Transverse colon (tissue), 4 donors: ENCODE measurements at regions not wholly inside any gene's neighbourhood (a gene's known extent, or its start where the extent isn't known, plus 50 kb on each side); places are given as distances from the start of the nearest gene placed in this dataset.

Experiments
- DNase-seq: peaks from one replicate; pipeline ENCODE4 v3.0.0-alpha.2; 2019
- H3K27ac ChIP-seq, 4 donors: fragments of 200-600 bp; sonication (generic); 2 replicates each; pipeline ENCODE4 v1.5.1; 2016 to 2018; ENCODE audit warnings: inconsistent platforms in 4 of 4
- H3K27me3 ChIP-seq: fragments of 200-600 bp; sonication (generic); 2 replicates; pipeline ENCODE4 v1.5.1; 2017; ENCODE audit warnings: inconsistent platforms
- H3K36me3 ChIP-seq, 4 donors: fragments of 200-600 bp; sonication (generic); 2 replicates each; pipeline ENCODE4 v1.5.1; 2017 to 2019; ENCODE audit warnings: inconsistent platforms in 4 of 4
- H3K4me1 ChIP-seq, 4 donors: fragments of 200-600 bp; sonication (generic); 2 replicates each; pipeline ENCODE4 v1.5.1; 2017 to 2020; ENCODE audit warnings: inconsistent platforms in 4 of 4
- H3K4me3 ChIP-seq, 4 donors: fragments of 200-600 bp; sonication (generic); 1 replicate in 1 of 4; 2 replicates in 3 of 4; pipeline versions ENCODE4 v1.5.1 to v1.6.1; 2017 to 2019; ENCODE audit warnings: inconsistent platforms in 4 of 4
- H3K9me3 ChIP-seq, 2 donors: fragments of 200-600 bp; sonication (generic); 2 replicates each; pipeline ENCODE4 v1.5.1; 2017 to 2019; ENCODE audit warnings: inconsistent platforms in 2 of 2
- CTCF ChIP-seq, 5 experiments: fragments of 200-600 bp in 3 of 5; fragments of 450-650 bp in 2 of 5; sonication (generic) in 3 of 5; IDR thresholded peaks; 1 replicate in 2 of 5; 2 replicates in 3 of 5; pipeline ENCODE4 v1.5.1; 2016 to 2017; ENCODE audit warnings: antibody characterized with exemption in 5 of 5, inconsistent platforms in 3 of 5, mild to moderate bottlenecking in 2 of 5, moderate library complexity in 1 of 5
- EP300 ChIP-seq: sonication (generic); formaldehyde crosslinking; IDR thresholded peaks from one replicate; pipeline ENCODE4 v1.6.1; 2017; ENCODE audit warnings: antibody characterized with exemption, low read depth
- POLR2A ChIP-seq: fragments of 450-650 bp; IDR thresholded peaks from one replicate; pipeline ENCODE4 v1.6.1; 2016; ENCODE audit warnings: antibody characterized with exemption, mild to moderate bottlenecking, moderate library complexity
- POLR2AphosphoS5 ChIP-seq, 3 donors: sonication (generic); formaldehyde crosslinking; IDR thresholded peaks; one replicate each; pipeline ENCODE4 v1.6.1; 2016; ENCODE audit warnings: antibody characterized with exemption in 3 of 3
- WGBS, 2 donors: methylation state at CpG; one replicate each; pipeline ENCODE4 v1.1.5; 2018; ENCODE audit warnings: low coverage in 1 of 2; 5-methylcytosine and 5-hydroxymethylcytosine counted together
- in situ Hi-C, 4 donors: fragments of 200-750 bp; cut with MboI; loops; one replicate each; pipeline versions ENCODE4 v1.15.0 to v1.15.1; 2017; ENCODE audit warnings: low sequenced_read_pairs in 3 of 4, low pct_ligation_motif_present in 1 of 4, low pct_unique_long_range_greater_than_20kb in 1 of 4
- intact Hi-C: fragments of 100-400 bp; cut with DNase I; formaldehyde crosslinking; loops from one replicate; pipeline ENCODE4 v1.15.1; 2023; ENCODE audit warnings: low total_unique reads

GRCh38 chr7:68258609-68259008, 1262.0 kb downstream of the TYW1 start:
- H3K4me1 ChIP-seq: no peaks in the 10 kb centered on the region
- no peak for TF ChIP-seq CTCF (IDR thresholded peaks at IDR 0.05)
- TF ChIP-seq EP300: no peak
- TF ChIP-seq POLR2A: no peak
- TF ChIP-seq POLR2AphosphoS5 (IDR thresholded peaks at IDR 0.05): no peak
- H3K9me3 ChIP-seq: no peaks in the 10 kb centered on the region
- in situ Hi-C loops: no loop called here
- 66 to 84% methylated on average over 6 to 8 of the region's 8 CpGs for WGBS, 2 donors
- intact Hi-C loops: no loop called here
- DNase-seq: no peak
- H3K4me3 ChIP-seq: no peak overlapping the region
- no peaks in the 10 kb centered on the region for H3K27me3 ChIP-seq
- no peak overlapping the region for H3K27ac ChIP-seq
- no peaks in the 10 kb centered on the region for H3K36me3 ChIP-seq

- Histone ChIP-seq H3K36me3 (no peaks in the 10 kb centered on the region), H3K27me3 (no peaks in the 10 kb centered on the region), H3K27ac (no peak overlapping the region), H3K4me1 (no peaks in the 10 kb centered on the region), H3K4me3 (no peak overlapping the region), H3K9me3 (peaks cover 6 to 18% of the 10 kb centered on the region in 2 donors)
- DNase-seq: no peak
- TF ChIP-seq EP300: no peak
- TF ChIP-seq POLR2A: no peak
- no peak for TF ChIP-seq CTCF (IDR thresholded peaks at IDR 0.05)
- TF ChIP-seq POLR2AphosphoS5 (IDR thresholded peaks at IDR 0.05): no peak
- in situ Hi-C loops: no loop called here
- intact Hi-C loops: no loop called here
- 28 to 50% methylated on average over 1 to 3 of the region's 3 CpGs for WGBS, 2 donors
These were observed 1268.6 kb downstream of the TYW1 start for GRCh38 chr7:68265258-68265657.

- Histone ChIP-seq H3K27me3 (no peaks in the 10 kb centered on the region), H3K36me3 (no peaks in the 10 kb centered on the region), H3K4me1 (no peaks in the 10 kb centered on the region), H3K9me3 (peaks cover 6 to 18% of the 10 kb centered on the region in 2 donors), H3K27ac (no peak overlapping the region), H3K4me3 (no peak overlapping the region)
- in situ Hi-C loops: no loop called here
- no peak for TF ChIP-seq POLR2AphosphoS5 (IDR thresholded peaks at IDR 0.05)
- TF ChIP-seq EP300: no peak
- no peak for TF ChIP-seq POLR2A
- TF ChIP-seq CTCF (IDR thresholded peaks at IDR 0.05): no peak
- intact Hi-C loops: no loop called here
- DNase-seq: no peak
- 88 to 92% methylated on average over 5 to 9 of the region's 9 CpGs for WGBS, 2 donors
These were observed 1269.5 kb downstream of the TYW1 start for GRCh38 chr7:68266004-68266579.

- no peaks in the 10 kb centered on the region for H3K36me3 ChIP-seq
- in situ Hi-C loops: no loop called here
- no peak overlapping the region for H3K27ac ChIP-seq
- 37 to 55% methylated on average over 2 of the region's 2 CpGs for WGBS, 2 donors
- no peaks in the 10 kb centered on the region for H3K27me3 ChIP-seq
- H3K4me3 ChIP-seq: no peak overlapping the region
- DNase-seq: no peak
- TF ChIP-seq CTCF (IDR thresholded peaks at IDR 0.05) (no peak), POLR2AphosphoS5 (IDR thresholded peaks at IDR 0.05) (no peak), EP300 (no peak), POLR2A (no peak)
- intact Hi-C loops: no loop called here
- peaks cover 6 to 18% of the 10 kb centered on the region in 2 donors for H3K9me3 ChIP-seq
- no peaks in the 10 kb centered on the region for H3K4me1 ChIP-seq
These were observed 1270.9 kb downstream of the TYW1 start for GRCh38 chr7:68267486-68267885.
